Suppressor macrophage treated with lipopolysaccharide for 4 hours (primary cell): ENCODE measurements at regions not wholly inside any gene's neighbourhood (a gene's known extent, or its start where the extent isn't known, plus 50 kb on each side); places are given as distances from the start of the nearest gene placed in this dataset.

ENCODE experiments used
- DNase-seq: peaks from one replicate; pipeline ENCODE4 v3.0.0-alpha.2; 2020

GRCh38 chr2:34492561-34493455 is 893.7 kb upstream of the FAM98A start:
- no peak for DNase-seq

GRCh38 chr2:34486965-34487364 is 887.9 kb upstream of the FAM98A start:
- DNase-seq, result no peak

DNA sequence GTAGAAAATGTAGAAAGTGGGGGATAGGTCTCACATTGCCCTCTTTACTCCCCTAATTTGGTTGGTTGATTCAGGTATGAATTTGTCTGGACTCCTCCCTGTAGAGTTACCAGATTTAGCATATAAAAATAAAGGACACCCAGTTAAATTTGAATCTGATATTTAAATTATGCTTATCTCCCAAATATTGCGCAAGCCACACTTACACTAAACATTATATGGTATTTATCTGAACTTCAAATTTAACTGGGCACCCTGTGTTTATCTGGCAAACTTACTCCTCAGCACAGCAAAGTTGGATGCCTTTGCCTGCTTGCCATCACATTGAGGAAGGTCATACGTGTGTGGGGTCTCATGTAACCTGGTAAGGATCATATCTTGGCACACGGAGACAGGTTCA is 882.4 kb upstream of the FAM98A start:
- no peak for DNase-seq

DNA sequence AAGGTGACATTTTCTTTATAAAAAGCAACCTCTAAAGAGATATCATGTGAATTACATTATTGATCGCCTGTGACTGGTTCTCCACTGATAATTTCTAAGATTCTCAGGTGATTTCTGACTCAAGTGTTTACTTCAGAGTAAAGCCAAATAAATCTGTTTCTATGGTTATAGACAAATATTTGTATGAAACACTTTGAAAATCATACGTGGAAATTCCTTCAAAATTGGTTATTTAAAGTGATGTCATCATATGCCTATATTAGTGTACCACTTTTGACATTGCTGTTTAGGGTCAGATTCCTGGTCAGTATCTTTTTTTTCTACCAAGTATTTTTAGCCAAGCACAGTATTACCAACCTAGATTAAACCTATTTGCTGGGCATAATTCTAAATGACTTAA is 881.3 kb upstream of the FAM98A start:
- DNase-seq, result no peak

DNA sequence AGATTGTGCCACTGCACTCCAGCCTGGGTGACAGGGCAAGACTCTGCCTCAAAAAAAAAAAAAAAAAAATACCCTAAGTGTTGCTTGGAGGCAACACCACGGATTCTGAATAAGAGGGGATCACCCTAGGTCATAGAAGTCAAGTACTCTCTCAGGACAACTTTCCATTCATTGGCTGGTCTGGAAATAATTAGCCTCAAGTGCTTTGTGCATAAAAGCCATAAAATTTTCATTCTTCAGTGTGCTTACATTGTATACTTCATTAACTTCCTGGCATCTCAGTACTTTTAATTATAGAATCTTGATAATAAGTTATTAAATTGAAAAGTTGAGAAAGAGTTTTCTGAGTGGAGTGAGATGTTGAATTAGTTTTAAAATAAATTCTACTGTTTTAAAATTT is 876.1 kb upstream of the FAM98A start:
- DNase-seq, result no peak

DNA sequence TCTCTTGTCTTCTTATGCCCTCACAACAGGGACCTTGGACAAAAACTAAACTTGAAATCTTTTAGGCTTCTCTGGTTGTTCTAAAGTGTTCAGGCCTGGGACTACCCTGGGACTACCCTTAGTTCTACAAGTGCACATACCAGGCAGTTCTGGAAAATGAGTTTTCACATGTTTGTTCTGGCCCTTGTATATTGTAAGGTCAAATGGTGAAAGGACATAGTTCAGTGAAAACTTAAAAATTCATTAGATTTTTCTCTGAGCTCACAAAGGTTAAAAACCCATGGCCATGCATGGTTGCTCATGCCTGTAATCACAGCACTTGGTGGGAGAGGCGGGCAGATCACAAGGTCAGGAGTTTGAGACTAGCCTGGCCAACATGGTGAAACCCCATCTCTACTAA is 875.5 kb upstream of the FAM98A start:
- DNase-seq, result no peak

GRCh38 chr2:34447097-34447496 is 848.0 kb upstream of the FAM98A start:
- no peak for DNase-seq

- no peak for DNase-seq
These were observed 824.2 kb upstream of the FAM98A start for GRCh38 chr2:34423301-34423700.

GRCh38 chr2:34419856-34420255 is 820.8 kb upstream of the FAM98A start:
- DNase-seq, result no peak

GRCh38 chr2:34416856-34417255 is 817.8 kb upstream of the FAM98A start:
- DNase-seq, result no peak

DNA sequence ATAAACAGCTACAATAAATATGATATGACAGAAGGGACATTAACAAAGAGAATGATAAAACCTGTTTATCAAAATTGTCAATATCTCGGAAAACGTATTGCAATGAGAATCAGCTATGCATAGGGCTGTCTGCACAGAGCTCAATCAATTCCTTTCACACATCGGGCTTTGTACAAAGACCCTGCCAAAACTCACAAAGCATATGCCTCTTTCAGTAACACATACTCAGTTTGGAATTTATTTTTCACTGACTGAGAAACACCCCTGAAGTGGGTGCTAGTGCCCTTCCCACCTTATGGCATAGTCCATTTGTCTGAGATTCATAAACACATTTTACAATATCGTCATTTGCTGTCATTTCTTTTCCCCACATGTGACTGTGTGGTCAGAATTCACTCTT is 815.8 kb upstream of the FAM98A start:
- DNase-seq, result no peak

DNA sequence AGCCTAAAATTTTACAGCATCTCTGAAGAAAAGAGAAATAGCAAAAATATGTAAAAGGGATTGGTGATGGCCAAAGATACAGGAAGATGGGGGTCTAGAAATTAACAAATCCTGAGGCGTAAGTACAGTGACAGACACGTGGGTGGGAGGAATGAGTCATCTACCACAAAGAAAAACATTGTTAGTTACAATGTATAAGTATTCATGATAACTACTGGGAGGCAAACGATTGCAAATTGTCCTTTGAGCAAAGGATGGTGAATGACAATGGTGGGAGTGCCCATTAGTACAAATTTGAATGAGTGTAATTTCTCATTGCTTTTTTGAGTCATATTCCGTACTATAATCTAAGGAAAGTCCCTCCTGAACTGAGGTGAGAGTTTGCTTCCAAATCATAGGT is 809.0 kb upstream of the FAM98A start:
- no peak for DNase-seq

GRCh38 chr2:34403512-34403911 is 804.4 kb upstream of the FAM98A start:
- no peak for DNase-seq

- DNase-seq, result no peak
These were observed 803.3 kb upstream of the FAM98A start for GRCh38 chr2:34402376-34402775.

DNA sequence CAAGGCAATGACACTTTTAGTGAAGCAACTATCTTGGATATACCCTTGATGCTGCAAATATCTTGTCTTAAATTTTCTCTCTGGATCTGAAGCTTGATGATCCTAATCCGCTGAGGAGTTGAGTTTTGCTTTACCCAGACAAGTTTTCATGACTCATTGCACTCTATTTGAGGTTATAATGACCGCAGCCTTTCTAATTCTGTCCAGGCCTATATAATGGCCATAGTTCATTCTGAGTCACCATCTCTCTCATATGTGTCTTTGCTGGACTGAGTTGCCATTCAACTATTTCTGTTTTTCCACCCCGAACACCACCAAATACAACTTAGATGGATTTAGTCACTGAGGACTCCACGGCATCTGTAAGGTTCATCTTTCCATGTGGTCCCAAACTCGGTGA is 802.1 kb upstream of the FAM98A start:
- DNase-seq, result no peak

DNA sequence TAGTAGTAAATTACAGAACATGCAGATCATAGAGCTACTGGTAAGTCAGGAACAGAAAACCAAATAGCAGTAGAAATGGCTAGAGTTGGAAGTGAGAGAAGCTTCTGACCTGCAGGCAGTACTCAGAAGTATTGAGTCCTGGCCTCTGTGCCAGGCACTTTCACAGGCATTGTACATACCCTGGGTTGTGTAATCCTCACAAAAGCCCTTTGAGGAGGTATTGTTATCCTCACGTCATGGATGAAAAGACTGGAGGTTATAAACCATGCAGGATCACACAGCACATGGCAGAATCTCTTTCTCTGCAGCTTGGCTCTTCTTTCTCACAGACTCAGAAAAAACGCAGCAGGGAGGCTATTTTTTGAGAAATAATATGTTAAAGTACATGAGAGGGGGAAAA is 789.3 kb upstream of the FAM98A start:
- DNase-seq, result no peak

- no peak for DNase-seq
These were observed 788.4 kb upstream of the FAM98A start for GRCh38 chr2:34387536-34387935.

- no peak for DNase-seq
These were observed 780.5 kb upstream of the FAM98A start for GRCh38 chr2:34379586-34379985.

- no peak for DNase-seq
These were observed 774.6 kb upstream of the FAM98A start for GRCh38 chr2:34373586-34374233.

DNA sequence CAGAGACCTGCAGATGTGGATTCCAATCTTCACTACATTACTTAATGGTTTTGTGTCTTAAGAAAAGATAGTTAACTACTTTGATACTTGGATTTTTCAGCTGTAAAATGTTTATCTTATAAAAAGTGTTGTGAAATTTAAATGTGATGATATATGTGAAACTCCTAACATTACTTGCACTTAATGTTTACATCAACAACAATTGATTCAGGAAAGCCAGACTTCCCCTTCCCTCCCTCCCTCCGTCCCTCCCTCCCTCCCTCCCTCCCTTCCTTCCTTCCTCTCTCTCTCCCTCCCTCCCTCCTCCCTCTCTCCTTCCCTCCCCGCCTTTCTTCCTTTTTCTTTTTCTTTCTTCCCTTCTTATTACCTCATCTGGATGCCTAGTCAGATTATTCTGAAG is 773.9 kb upstream of the FAM98A start:
- DNase-seq, result no peak

DNA sequence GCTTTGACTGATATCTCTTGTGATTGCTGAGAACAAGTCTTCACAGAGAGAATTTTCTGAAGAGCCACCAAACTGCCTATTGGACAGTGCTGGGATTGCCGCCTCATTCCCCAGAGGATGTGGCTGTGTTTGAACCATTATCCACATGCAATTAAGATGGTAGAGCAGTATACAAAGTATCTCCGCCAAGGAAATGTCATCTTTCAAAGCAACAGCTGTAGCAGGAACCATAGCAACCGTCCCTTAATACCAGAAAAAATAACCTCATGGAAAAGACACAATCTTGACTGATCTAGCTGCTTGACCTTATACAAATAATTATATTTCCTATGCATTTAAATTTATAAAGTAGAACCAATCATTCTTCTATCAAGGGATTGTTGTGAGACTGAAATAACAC is 772.6 kb upstream of the FAM98A start:
- DNase-seq, result no peak

DNA sequence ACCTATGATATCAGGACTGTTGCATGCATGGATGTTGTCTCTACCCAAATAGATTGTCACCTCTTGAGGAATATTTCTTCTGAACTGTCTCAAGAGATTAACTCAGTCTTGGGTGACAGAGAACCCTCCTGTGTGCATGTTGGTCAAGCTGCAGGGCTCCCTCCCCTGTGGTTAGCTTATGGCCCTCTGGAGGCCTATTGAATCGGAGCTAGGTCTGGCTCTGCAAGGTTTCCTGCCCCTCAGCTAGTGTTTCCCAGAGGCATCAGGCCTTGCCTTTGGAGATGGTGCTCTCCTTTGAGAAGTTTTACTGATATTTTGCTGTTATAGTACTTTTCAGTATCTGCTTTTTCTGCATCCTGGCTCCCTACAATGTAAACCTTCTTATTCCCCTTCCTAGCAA is 769.2 kb upstream of the FAM98A start:
- DNase-seq, result no peak

DNA sequence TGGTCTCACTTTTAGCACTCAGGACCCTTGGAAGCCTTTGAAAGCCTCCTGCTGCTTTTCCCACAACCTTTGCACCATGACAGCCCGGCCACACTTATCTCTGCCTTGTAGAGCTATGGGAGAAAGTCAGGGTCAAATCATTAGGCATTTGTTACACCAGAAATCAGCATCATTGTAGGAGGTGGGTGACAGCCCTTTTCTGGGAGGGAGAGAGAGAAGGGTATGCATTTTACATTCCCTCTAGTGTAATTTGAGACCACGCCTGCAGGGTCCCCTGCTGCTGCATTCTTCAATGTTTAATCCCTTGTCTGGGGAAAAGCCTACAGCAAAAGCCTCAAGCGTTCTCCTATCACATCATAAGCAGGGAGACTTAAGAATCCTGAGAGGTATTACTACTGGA is 766.8 kb upstream of the FAM98A start:
- DNase-seq, result no peak

DNA sequence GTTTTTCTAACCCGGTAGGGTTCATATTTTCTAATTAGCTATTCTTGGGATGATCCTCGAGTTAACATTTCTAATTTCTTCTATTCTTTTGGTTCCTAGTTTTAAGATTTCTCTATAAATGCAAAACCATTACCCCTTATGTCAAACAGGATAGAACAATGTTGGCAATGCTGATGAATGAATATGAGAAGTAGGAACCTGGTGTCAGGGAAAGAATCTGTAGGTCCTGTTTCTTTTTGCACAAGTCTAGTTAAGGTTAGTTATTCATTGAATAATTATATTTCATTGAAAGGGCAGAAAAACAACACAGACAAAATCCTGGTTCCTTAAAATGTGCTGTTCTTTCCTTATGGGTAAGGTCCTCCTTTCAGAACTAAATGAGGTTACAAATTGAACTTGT is 766.4 kb upstream of the FAM98A start:
- no peak for DNase-seq
